Neural crest cell (in vitro differentiated cells): ENCODE measurements at regions not wholly inside any gene's neighbourhood (a gene's known extent, or its start where the extent isn't known, plus 50 kb on each side); places are given as distances from the start of the nearest gene placed in this dataset.

Experiments used
- DNase-seq: peaks from one replicate; pipeline ENCODE4 v3.0.0; 2021; ENCODE audit warnings: low read depth, mixed read lengths, low spot score
- H3K27ac Mint-ChIP-seq: one replicate; pipeline ENCODE4 v1.8.0; 2021; ENCODE audit warnings: mild to moderate bottlenecking, mixed read lengths; ENCODE audit not compliant: unreplicated experiment
- H3K27me3 Mint-ChIP-seq: 2 replicates; pipeline ENCODE4 v1.8.0; 2021; ENCODE audit warnings: low read depth, mild to moderate bottlenecking, mixed read lengths
- H3K36me3 Mint-ChIP-seq: 2 replicates; pipeline ENCODE4 v1.8.0; 2021; ENCODE audit warnings: low read depth, mild to moderate bottlenecking, mixed read lengths
- H3K4me1 Mint-ChIP-seq: 2 replicates; pipeline ENCODE4 v1.8.0; 2021; ENCODE audit warnings: mixed read lengths
- H3K4me3 Mint-ChIP-seq: one replicate; pipeline ENCODE4 v1.8.0; 2021; ENCODE audit warnings: mild to moderate bottlenecking, mixed read lengths
- H3K9me3 Mint-ChIP-seq: 2 replicates; pipeline ENCODE4 v1.8.0; 2021; ENCODE audit warnings: mixed read lengths
- TF ChIP-seq, protein P1 (sequence below): fragments of 200-600 bp; sonication (generic); conservative IDR thresholded peaks from 2 replicates; pipeline ENCODE4 v1.5.0; 2021; ENCODE audit warnings: antibody characterized with exemption, mild to moderate bottlenecking

DNA sequence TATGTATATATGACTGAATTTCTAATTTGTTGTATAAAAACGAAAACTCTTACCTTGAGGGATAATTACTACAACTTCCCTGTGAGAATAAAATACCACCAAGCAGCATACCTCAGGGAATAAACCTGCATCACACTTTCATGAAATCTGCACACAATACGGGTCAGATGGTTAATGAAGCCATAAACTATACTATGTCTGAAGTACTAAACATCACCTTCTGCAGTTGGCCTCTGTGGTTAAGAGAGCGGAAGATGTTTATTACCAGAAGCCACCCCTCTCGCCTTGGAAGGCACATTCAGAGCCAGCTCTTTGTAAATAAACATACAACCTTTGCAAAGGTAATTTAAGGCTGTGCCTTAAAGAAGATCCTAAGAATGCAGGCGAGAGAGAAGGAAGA lies 462.1 kb upstream of the NR2F2 start:
- Mint-ChIP-seq H3K27ac (no peak overlapping the region), H3K36me3 (no peaks in the 10 kb centered on the region), H3K4me1 (peaks cover 40% of the 10 kb centered on the region)

DNA sequence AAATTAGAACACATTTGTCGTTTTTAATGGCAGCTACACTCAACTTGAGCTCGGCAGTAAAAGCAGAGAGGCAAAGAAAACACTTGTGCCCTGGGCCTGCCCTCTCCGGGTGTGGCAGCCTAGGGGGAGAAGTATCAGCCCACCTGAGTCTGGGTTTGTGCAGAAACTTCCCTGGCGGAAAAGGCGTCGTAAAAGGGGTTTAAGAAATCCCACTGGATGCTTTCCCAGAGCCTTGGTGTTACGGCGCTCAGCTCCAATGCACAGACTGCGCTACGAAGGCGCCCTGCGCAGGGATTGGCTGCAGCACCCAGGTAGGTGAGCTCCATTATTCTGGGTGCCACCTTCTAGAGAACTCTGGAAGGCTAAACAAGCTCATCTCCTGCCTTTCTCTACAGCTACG lies 461.5 kb upstream of the NR2F2 start:
- H3K27me3 Mint-ChIP-seq, result no peaks in the 10 kb centered on the region
- H3K9me3 Mint-ChIP-seq, result peaks cover 3% of the 10 kb centered on the region
- H3K27ac Mint-ChIP-seq, result no peak overlapping the region
- H3K36me3 Mint-ChIP-seq, result no peaks in the 10 kb centered on the region
- no peak for DNase-seq
- TF ChIP-seq, protein P1, sequence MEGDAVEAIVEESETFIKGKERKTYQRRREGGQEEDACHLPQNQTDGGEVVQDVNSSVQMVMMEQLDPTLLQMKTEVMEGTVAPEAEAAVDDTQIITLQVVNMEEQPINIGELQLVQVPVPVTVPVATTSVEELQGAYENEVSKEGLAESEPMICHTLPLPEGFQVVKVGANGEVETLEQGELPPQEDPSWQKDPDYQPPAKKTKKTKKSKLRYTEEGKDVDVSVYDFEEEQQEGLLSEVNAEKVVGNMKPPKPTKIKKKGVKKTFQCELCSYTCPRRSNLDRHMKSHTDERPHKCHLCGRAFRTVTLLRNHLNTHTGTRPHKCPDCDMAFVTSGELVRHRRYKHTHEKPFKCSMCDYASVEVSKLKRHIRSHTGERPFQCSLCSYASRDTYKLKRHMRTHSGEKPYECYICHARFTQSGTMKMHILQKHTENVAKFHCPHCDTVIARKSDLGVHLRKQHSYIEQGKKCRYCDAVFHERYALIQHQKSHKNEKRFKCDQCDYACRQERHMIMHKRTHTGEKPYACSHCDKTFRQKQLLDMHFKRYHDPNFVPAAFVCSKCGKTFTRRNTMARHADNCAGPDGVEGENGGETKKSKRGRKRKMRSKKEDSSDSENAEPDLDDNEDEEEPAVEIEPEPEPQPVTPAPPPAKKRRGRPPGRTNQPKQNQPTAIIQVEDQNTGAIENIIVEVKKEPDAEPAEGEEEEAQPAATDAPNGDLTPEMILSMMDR, result no peak
- peaks cover 46% of the 10 kb centered on the region for H3K4me1 Mint-ChIP-seq
- H3K4me3 Mint-ChIP-seq, result no peak overlapping the region

More for the DNA sequence above, 462.1 kb upstream of the NR2F2 start:
- Mint-ChIP-seq H3K27me3 (no peaks in the 10 kb centered on the region), H3K9me3 (peaks cover 3% of the 10 kb centered on the region), H3K4me3 (no peak overlapping the region)
- no peak for DNase-seq
- TF ChIP-seq, protein P1, result no peak

DNA sequence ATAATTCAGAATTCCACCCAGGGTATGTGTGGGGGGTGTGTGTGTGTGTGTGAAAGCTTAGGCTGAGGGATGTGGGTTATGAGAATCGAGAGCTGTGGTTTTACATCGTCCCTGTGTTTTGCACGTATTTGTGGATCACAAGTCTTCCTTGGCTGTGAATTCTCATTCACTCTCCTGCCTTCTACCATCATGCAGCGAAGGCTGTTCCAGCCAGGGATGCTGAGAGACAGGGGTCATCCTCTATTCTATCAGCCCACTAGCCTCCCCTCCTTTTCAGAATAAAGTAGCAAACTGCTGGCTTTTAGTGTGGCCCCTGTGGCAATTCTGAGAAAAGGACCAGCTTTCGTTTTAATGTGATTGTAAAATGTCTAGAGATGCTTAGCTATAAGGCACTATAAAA lies 460.6 kb upstream of the NR2F2 start:
- no peaks in the 10 kb centered on the region for H3K36me3 Mint-ChIP-seq
- no peaks in the 10 kb centered on the region for H3K27me3 Mint-ChIP-seq
- DNase-seq, result no peak
- H3K9me3 Mint-ChIP-seq, result peaks cover 3% of the 10 kb centered on the region
- H3K27ac Mint-ChIP-seq, result no peak overlapping the region
- peaks cover 50% of the 10 kb centered on the region for H3K4me1 Mint-ChIP-seq
- TF ChIP-seq, protein P1, result no peak
- H3K4me3 Mint-ChIP-seq, result no peak overlapping the region

DNA sequence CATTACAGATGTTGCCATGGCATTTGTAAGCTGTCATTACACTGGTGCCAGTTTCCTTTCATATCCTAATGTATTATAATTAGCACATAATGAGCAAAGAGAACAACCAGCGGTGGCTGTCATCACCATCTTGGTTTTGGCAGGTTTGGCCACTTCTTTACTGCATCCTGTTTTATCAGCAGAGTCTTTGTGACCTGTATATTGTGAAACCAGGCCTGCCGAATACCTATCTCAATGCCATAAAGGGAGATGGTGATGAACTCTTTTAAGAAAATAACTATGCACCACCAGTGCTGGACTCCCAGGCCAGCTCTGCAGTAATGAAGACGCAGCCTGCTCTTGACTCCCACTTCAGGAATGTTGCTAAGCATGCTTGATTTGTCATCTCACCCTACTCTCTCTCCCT lies 458.1 kb upstream of the NR2F2 start:
- no peaks in the 10 kb centered on the region for H3K27me3 Mint-ChIP-seq
- TF ChIP-seq, protein P1, result no peak
- no peak overlapping the region for H3K4me3 Mint-ChIP-seq
- peaks cover 8% of the 10 kb centered on the region for H3K9me3 Mint-ChIP-seq
- no peak for DNase-seq
- no peak overlapping the region for H3K27ac Mint-ChIP-seq
- no peaks in the 10 kb centered on the region for H3K36me3 Mint-ChIP-seq
- H3K4me1 Mint-ChIP-seq, result peaks cover 73% of the 10 kb centered on the region

DNA sequence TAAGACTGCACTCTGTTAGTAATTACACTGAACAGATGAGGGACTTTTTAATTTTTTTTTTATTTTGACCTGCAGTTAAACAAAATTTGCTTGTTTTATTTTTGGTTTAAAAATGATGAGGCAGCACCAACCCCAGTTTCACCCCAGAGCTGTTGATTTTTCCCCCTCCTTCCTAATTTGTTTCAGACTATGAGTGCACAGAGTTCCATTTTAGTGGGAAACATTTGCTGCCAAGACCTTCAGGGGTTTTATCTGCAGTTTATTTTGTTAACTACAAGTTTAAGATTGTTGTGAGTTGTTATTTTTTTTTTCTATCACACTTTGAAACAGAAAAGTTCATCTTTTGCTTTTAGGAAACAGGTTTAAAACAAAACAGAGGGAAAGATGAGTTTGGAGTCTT lies 455.9 kb upstream of the NR2F2 start:
- H3K27me3 Mint-ChIP-seq, result no peaks in the 10 kb centered on the region
- H3K4me1 Mint-ChIP-seq, result peaks cover 68% of the 10 kb centered on the region
- no peaks in the 10 kb centered on the region for H3K36me3 Mint-ChIP-seq
- TF ChIP-seq, protein P1, result no peak
- DNase-seq, result no peak
- H3K9me3 Mint-ChIP-seq, result peaks cover 8% of the 10 kb centered on the region
- peak overlapping the region; percentile 14 for H3K4me3 Mint-ChIP-seq
- H3K27ac Mint-ChIP-seq, result peak overlapping the region; percentile 95
